ENCODE measurements at regions not wholly inside any gene's neighbourhood (a gene's known extent, or its start where the extent isn't known, plus 50 kb on each side); places are given as distances from the start of the nearest gene placed in this dataset.
A peak's percentile ranks its signal among the peaks of the same experiment; 100 is the strongest.

DNA sequence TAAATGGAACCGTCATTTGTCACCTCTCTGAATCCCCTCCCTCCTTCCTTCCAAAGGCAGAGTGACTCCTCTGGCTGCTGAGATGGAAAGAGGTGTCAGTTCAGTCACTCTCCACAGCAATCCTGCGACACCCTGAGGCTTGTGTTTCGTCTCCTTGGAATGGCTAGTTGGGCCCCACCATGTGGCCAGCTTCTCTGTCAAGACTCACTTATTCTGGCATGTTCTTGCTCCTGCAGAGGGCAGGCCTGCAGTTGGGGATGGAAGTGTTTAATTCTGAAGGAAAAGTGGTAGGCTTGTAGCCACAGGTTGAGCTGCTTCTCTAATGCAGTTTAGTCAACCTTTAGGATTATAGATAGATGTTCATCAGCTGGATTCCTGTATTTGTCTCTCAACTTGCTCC is 149.6 kb downstream of the LMO4 start:
- TF ChIP-seq SP1 (CRISPR knock-in tag; conservative IDR thresholded peaks at IDR 0.05) (peak; percentile 58), CTCF (IDR thresholded peaks at IDR 0.05) (no peak), USF2 (CRISPR knock-in tag; IDR thresholded peaks at IDR 0.05) (no peak), ATF6 (CRISPR knock-in tag; IDR thresholded peaks at IDR 0.05) (no peak), OVOL2 (CRISPR knock-in tag; IDR thresholded peaks at IDR 0.05; ENCODE audit: borderline replicate concordance) (no peak), ESRRA (CRISPR knock-in tag; IDR thresholded peaks at IDR 0.05; ENCODE audit: borderline replicate concordance) (no peak)
- TF ChIP-seq, protein P1, sequence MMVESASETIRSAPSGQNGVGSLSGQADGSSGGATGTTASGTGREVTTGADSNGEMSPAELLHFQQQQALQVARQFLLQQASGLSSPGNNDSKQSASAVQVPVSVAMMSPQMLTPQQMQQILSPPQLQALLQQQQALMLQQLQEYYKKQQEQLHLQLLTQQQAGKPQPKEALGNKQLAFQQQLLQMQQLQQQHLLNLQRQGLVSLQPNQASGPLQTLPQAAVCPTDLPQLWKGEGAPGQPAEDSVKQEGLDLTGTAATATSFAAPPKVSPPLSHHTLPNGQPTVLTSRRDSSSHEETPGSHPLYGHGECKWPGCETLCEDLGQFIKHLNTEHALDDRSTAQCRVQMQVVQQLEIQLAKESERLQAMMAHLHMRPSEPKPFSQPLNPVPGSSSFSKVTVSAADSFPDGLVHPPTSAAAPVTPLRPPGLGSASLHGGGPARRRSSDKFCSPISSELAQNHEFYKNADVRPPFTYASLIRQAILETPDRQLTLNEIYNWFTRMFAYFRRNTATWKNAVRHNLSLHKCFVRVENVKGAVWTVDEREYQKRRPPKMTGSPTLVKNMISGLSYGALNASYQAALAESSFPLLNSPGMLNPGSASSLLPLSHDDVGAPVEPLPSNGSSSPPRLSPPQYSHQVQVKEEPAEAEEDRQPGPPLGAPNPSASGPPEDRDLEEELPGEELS (CRISPR knock-in tag; IDR thresholded peaks at IDR 0.05): no peak
- TF ChIP-seq, protein P2, sequence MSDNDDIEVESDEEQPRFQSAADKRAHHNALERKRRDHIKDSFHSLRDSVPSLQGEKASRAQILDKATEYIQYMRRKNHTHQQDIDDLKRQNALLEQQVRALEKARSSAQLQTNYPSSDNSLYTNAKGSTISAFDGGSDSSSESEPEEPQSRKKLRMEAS (CRISPR knock-in tag; IDR thresholded peaks at IDR 0.05): peak; percentile 69; the same call in 1 of the 2 replicates
- TF ChIP-seq, protein P3, sequence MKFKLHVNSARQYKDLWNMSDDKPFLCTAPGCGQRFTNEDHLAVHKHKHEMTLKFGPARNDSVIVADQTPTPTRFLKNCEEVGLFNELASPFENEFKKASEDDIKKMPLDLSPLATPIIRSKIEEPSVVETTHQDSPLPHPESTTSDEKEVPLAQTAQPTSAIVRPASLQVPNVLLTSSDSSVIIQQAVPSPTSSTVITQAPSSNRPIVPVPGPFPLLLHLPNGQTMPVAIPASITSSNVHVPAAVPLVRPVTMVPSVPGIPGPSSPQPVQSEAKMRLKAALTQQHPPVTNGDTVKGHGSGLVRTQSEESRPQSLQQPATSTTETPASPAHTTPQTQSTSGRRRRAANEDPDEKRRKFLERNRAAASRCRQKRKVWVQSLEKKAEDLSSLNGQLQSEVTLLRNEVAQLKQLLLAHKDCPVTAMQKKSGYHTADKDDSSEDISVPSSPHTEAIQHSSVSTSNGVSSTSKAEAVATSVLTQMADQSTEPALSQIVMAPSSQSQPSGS (CRISPR knock-in tag; IDR thresholded peaks at IDR 0.05; ENCODE audit: borderline replicate concordance, low read depth): no peak
